Lower lobe of right lung (tissue), 2 donors: ENCODE measurements at regions not wholly inside any gene's neighbourhood (a gene's known extent, or its start where the extent isn't known, plus 50 kb on each side); places are given as distances from the start of the nearest gene placed in this dataset.
A peak's percentile ranks its signal among the peaks of the same experiment; 100 is the strongest.

ENCODE experiments used
- ATAC-seq, 2 donors: fragments of 200-7000 bp; cut with Tn5 transposase; one replicate each; pipeline ENCODE4 v1.9.1; 2020 to 2022; ENCODE audit warnings: mild to moderate bottlenecking in 2 of 2, moderate library complexity in 2 of 2
- DNase-seq: peaks from one replicate; pipeline ENCODE4 v3.0.0-alpha.2; 2020
- H3K27ac ChIP-seq: fragments of 200-600 bp; one replicate; pipeline ENCODE4 v1.8.0; 2022
- H3K27me3 ChIP-seq: fragments of 200-600 bp; one replicate; pipeline ENCODE4 v1.8.0; 2022; ENCODE audit warnings: low read depth
- H3K36me3 ChIP-seq: fragments of 200-600 bp; one replicate; pipeline ENCODE4 v1.8.0; 2022; ENCODE audit warnings: mild to moderate bottlenecking
- H3K4me1 ChIP-seq: fragments of 200-600 bp; one replicate; pipeline ENCODE4 v1.8.0; 2022
- H3K4me3 ChIP-seq: fragments of 200-600 bp; one replicate; pipeline ENCODE4 v1.8.0; 2022; ENCODE audit warnings: mild to moderate bottlenecking
- H3K9me3 ChIP-seq: fragments of 200-600 bp; one replicate; pipeline ENCODE4 v1.8.0; 2022
- CTCF ChIP-seq: fragments of 200-600 bp; IDR thresholded peaks from one replicate; pipeline ENCODE4 v1.8.0; 2022; ENCODE audit warnings: antibody characterized with exemption, mild to moderate bottlenecking
- intact Hi-C: fragments of 100-400 bp; cut with DNase I; formaldehyde crosslinking; loops from one replicate; pipeline ENCODE4 v1.11.0; 2022
- donor health status: DM: no; HTN: yes; CAD: no; lungs with severe emphysema.

DNA sequence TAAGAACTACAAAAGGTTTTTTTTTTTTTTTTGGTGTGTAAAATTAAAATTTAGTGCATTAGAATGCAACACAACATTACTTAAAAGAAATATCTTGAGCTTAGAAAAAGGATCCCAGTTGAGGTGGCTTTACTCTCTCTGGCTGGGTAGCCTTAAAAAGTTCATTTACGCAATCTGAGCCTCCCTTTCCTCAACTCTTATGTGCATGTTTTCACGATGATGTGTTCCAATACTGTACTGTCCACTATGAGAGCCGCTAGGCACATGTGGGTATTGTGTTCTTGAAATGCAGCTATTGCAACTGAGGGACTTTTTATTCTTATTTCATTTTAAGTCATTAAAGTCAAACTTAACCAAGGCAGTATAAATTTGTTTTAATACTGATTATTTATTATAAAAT, 460.9 kb upstream of the SYT1 start:
- no peak for TF ChIP-seq CTCF
- ATAC-seq: no peak
- intact Hi-C loops: no loop called here
- Histone ChIP-seq H3K4me1 (peaks cover 6% of the 10 kb centered on the region), H3K4me3 (no peak overlapping the region), H3K27ac (no peak overlapping the region), H3K9me3 (no peaks in the 10 kb centered on the region), H3K36me3 (no peaks in the 10 kb centered on the region), H3K27me3 (no peaks in the 10 kb centered on the region)
- no peak for DNase-seq

- ATAC-seq: no peak
These were observed 458.4 kb upstream of the SYT1 start for GRCh38 chr12:78406213-78406612.

DNA sequence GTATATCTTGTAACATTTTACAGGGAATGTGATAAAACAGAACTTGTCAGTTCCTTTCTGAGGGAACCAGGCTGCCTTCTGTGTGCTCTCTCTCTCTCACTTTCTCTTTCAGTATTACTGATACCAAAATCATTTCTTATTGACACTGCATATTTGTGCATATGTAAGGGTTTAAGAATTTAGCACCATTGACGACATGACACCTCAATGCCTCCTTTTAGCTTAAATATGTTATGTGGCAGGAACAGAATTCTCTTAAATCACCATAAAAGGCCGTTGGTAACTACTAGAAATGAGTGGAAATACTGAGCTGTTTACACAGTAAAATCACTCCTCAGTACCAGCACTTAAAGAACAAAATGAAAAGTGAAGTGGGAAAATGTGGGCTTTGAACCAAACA, 457.7 kb upstream of the SYT1 start:
- H3K36me3 ChIP-seq: no peaks in the 10 kb centered on the region
- no peak for TF ChIP-seq CTCF
- H3K4me3 ChIP-seq: no peak overlapping the region
- no peaks in the 10 kb centered on the region for H3K27me3 ChIP-seq
- no peak for DNase-seq
- H3K9me3 ChIP-seq: no peaks in the 10 kb centered on the region
- H3K4me1 ChIP-seq: peaks cover 6% of the 10 kb centered on the region
- intact Hi-C loops: no loop called here
- no peak overlapping the region for H3K27ac ChIP-seq
- ATAC-seq: peak in 1 of 2 donors; percentile 51

More at GRCh38 chr12:78406213-78406612, 458.4 kb upstream of the SYT1 start:
- H3K4me3 ChIP-seq: no peak overlapping the region
- H3K9me3 ChIP-seq: no peaks in the 10 kb centered on the region
- H3K36me3 ChIP-seq: no peaks in the 10 kb centered on the region
- intact Hi-C loops: no loop called here
- DNase-seq: no peak
- H3K27ac ChIP-seq: no peak overlapping the region
- H3K4me1 ChIP-seq: peaks cover 6% of the 10 kb centered on the region
- no peak for TF ChIP-seq CTCF
- no peaks in the 10 kb centered on the region for H3K27me3 ChIP-seq

GRCh38 chr12:78407722-78408121, 456.9 kb upstream of the SYT1 start:
- intact Hi-C loops: no loop called here
- H3K4me1 ChIP-seq: peaks cover 6% of the 10 kb centered on the region
- DNase-seq (no peak), ATAC-seq (no peak)
- no peak overlapping the region for H3K27ac ChIP-seq
- H3K27me3 ChIP-seq: no peaks in the 10 kb centered on the region
- no peak overlapping the region for H3K4me3 ChIP-seq
- H3K9me3 ChIP-seq: no peaks in the 10 kb centered on the region
- no peaks in the 10 kb centered on the region for H3K36me3 ChIP-seq
- TF ChIP-seq CTCF: no peak

- ATAC-seq (no peak), DNase-seq (no peak)
- no peak for TF ChIP-seq CTCF
- Histone ChIP-seq H3K36me3 (no peaks in the 10 kb centered on the region), H3K4me3 (no peak overlapping the region), H3K4me1 (no peaks in the 10 kb centered on the region), H3K27me3 (no peaks in the 10 kb centered on the region), H3K27ac (no peak overlapping the region), H3K9me3 (no peaks in the 10 kb centered on the region)
- intact Hi-C loops: no loop called here
These were observed 450.5 kb upstream of the SYT1 start for GRCh38 chr12:78414071-78414470.

GRCh38 chr12:78418919-78419318, 445.7 kb upstream of the SYT1 start:
- no peaks in the 10 kb centered on the region for H3K9me3 ChIP-seq
- H3K4me1 ChIP-seq: no peaks in the 10 kb centered on the region
- H3K36me3 ChIP-seq: no peaks in the 10 kb centered on the region
- ATAC-seq (no peak), DNase-seq (no peak)
- intact Hi-C loops: no loop called here
- H3K27me3 ChIP-seq: no peaks in the 10 kb centered on the region
- TF ChIP-seq CTCF: no peak
- no peak overlapping the region for H3K27ac ChIP-seq
- H3K4me3 ChIP-seq: no peak overlapping the region
